Caco-2 (cell line): ENCODE measurements at regions not wholly inside any gene's neighbourhood (a gene's known extent, or its start where the extent isn't known, plus 50 kb on each side); places are given as distances from the start of the nearest gene placed in this dataset.

Experiments used
- BruUV-seq: library from RNA; stranded (reverse); fragments of 400-500 nt; replicated peaks from 2 replicates; lab custom pipeline; 2021; lab: Mats Ljungman, UMichigan
- CTCF ChIA-PET: fragments of 300-600 bp; sonication (Branson Sonifier 250); formaldehyde crosslinking; loops from one replicate; lab custom pipeline; 2022; ENCODE audit warnings: antibody characterized with exemption; lab: Charles Lee
- POLR2A ChIA-PET: fragments of 300-600 bp; sonication (Branson Sonifier 250); formaldehyde crosslinking; loops from one replicate; lab custom pipeline; 2022; ENCODE audit warnings: antibody characterized with exemption; lab: Charles Lee
- DNase-seq, 2 experiments: peaks; one replicate each; pipeline versions ENCODE4 v3.0.0 to v3.0.0-alpha.2; 2020 to 2022
- H3K27me3 ChIP-seq: replicated peaks from 2 replicates; pipeline ENCODE4 v1.6.0; 2011; ENCODE audit warnings: low read length; ENCODE audit not compliant: control insufficient read depth, insufficient read depth
- H3K36me3 ChIP-seq: 2 replicates; pipeline ENCODE4 v1.5.1; 2011; ENCODE audit warnings: low read length; ENCODE audit not compliant: control insufficient read depth, insufficient read depth
- H3K4me1 ChIP-seq: fragments of 250-450 bp; sonication (Bioruptor Pico); 2 replicates; pipeline ENCODE4 v1.5.1; 2020; ENCODE audit warnings: mild to moderate bottlenecking
- H3K4me3 ChIP-seq: 2 replicates; pipeline ENCODE4 v1.5.1; 2011; ENCODE audit warnings: low read depth, mild to moderate bottlenecking, control low read depth, low read length
- H3K9me3 ChIP-seq: fragments of 250-450 bp; sonication (Bioruptor Pico); 2 replicates; pipeline ENCODE4 v1.5.1; 2020; ENCODE audit warnings: mild to moderate bottlenecking, moderate library complexity
- H3K27ac Mint-ChIP-seq: one replicate; pipeline ENCODE4 v1.8.0; 2022; ENCODE audit warnings: mixed read lengths; ENCODE audit not compliant: unreplicated experiment
- H3K27me3 Mint-ChIP-seq: one replicate; pipeline ENCODE4 v1.8.0; 2022; ENCODE audit warnings: mixed read lengths; ENCODE audit not compliant: insufficient read depth, unreplicated experiment
- H3K36me3 Mint-ChIP-seq: one replicate; pipeline ENCODE4 v1.8.0; 2022; ENCODE audit warnings: mild to moderate bottlenecking, mixed read lengths; ENCODE audit not compliant: insufficient read depth, unreplicated experiment
- H3K4me1 Mint-ChIP-seq: one replicate; pipeline ENCODE4 v1.8.0; 2022; ENCODE audit warnings: low read depth, mixed read lengths; ENCODE audit not compliant: unreplicated experiment
- H3K4me3 Mint-ChIP-seq: one replicate; pipeline ENCODE4 v1.8.0; 2022; ENCODE audit warnings: mild to moderate bottlenecking, moderate library complexity, mixed read lengths; ENCODE audit not compliant: unreplicated experiment
- H3K9me3 Mint-ChIP-seq: one replicate; pipeline ENCODE4 v1.8.0; 2022; ENCODE audit warnings: mixed read lengths; ENCODE audit not compliant: unreplicated experiment
- CTCF ChIP-seq, 2 experiments: fragments of 200-600 bp in 1 of 2; IDR thresholded peaks; 1 replicate in 1 of 2; 2 replicates in 1 of 2; pipeline versions ENCODE4 v1.5.1 to v1.8.0; 2011 to 2022; ENCODE audit warnings: antibody characterized with exemption in 1 of 2, control low read depth in 1 of 2, inconsistent platforms in 1 of 2, low read depth in 1 of 2, low read length in 1 of 2, mild to moderate bottlenecking in 1 of 2, moderate library complexity in 1 of 2; ENCODE audit not compliant: insufficient read depth in 1 of 2, severe bottlenecking in 1 of 2, unreplicated experiment in 1 of 2
- intact Hi-C: fragments of 100-400 bp; cut with micrococcal nuclease; formaldehyde crosslinking; loops from one replicate; pipeline ENCODE4 v1.10.0; 2022; ENCODE audit not compliant: unreplicated experiment

- Histone ChIP-seq H3K9me3 (no peaks in the 10 kb centered on the region; the same call in 1 of the 2 replicates), H3K27me3 (no peaks in the 10 kb centered on the region), H3K36me3 (no peaks in the 10 kb centered on the region), H3K4me1 (no peaks in the 10 kb centered on the region), H3K4me3 (no peak overlapping the region)
- DNase-seq: no peak
- Mint-ChIP-seq H3K27me3 (peaks cover 3% of the 10 kb centered on the region), H3K4me1 (no peaks in the 10 kb centered on the region), H3K9me3 (peaks cover 18% of the 10 kb centered on the region), H3K36me3 (no peaks in the 10 kb centered on the region), H3K4me3 (no peak overlapping the region), H3K27ac (no peak overlapping the region)
- no TSS peak for BruUV-seq
- CTCF ChIA-PET: no interaction called here
- intact Hi-C loops: no loop called here
- no peak for TF ChIP-seq CTCF (IDR thresholded peaks at IDR 0.05; ENCODE audit: insufficient read depth in 1 of 2, low read depth in 1 of 2, low read length in 1 of 2, severe bottlenecking in 1 of 2, unreplicated experiment in 1 of 2)
- POLR2A ChIA-PET: no interaction called here
Measured at GRCh38 chr20:58597249-58597891, 53.7 kb upstream of the STX16 start.

DNA sequence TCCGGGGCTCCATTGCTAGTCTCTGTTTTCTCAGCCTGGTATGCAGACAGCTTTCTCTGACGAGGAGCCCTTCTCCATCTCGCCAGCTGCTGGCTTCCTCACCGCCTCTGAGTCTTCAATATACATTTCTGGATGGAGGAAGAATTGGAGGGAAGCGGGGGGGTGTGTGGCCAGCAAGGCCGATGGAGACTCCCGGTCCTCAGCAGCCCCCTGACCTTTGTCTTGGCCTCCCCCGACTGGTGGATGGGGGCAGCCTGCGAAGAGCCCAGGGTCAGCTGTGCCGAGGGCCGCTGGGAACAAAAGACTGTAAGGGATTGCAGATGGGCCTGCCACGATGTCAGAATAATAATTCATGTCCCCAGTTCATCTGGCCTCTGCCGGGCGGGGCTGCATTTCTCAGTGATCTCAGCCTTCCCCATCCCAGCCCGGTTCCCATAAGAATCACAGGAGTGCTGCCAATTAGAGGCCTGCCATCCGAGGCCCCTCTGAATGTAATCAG, 54.3 kb upstream of the STX16 start:
- no peaks in the 10 kb centered on the region for H3K36me3 ChIP-seq
- Mint-ChIP-seq H3K9me3 (peaks cover 18% of the 10 kb centered on the region), H3K4me3 (no peak overlapping the region), H3K36me3 (no peaks in the 10 kb centered on the region), H3K4me1 (no peaks in the 10 kb centered on the region), H3K27me3 (peaks cover 3% of the 10 kb centered on the region), H3K27ac (no peak overlapping the region)
- H3K4me1 ChIP-seq: no peaks in the 10 kb centered on the region
- TF ChIP-seq CTCF (IDR thresholded peaks at IDR 0.05; ENCODE audit: insufficient read depth in 1 of 2, low read depth in 1 of 2, low read length in 1 of 2, severe bottlenecking in 1 of 2, unreplicated experiment in 1 of 2): no peak
- no peaks in the 10 kb centered on the region for H3K27me3 ChIP-seq
- intact Hi-C loops: no loop called here
- POLR2A ChIA-PET: no interaction called here
- no peak for DNase-seq
- CTCF ChIA-PET: no interaction called here
- H3K9me3 ChIP-seq: no peaks in the 10 kb centered on the region; the same call in 1 of the 2 replicates
- BruUV-seq: no TSS peak
- H3K4me3 ChIP-seq: no peak overlapping the region

GRCh38 chr20:58596244-58596643, 54.8 kb upstream of the STX16 start:
- no peaks in the 10 kb centered on the region for H3K36me3 ChIP-seq
- no peak for DNase-seq
- intact Hi-C loops: no loop called here
- Mint-ChIP-seq H3K27ac (no peak overlapping the region), H3K4me3 (no peak overlapping the region), H3K9me3 (peaks cover 18% of the 10 kb centered on the region), H3K4me1 (no peaks in the 10 kb centered on the region), H3K27me3 (peaks cover 9% of the 10 kb centered on the region), H3K36me3 (no peaks in the 10 kb centered on the region)
- ChIA-PET CTCF (no interaction called here), POLR2A (no interaction called here)
- no peaks in the 10 kb centered on the region for H3K4me1 ChIP-seq
- no TSS peak for BruUV-seq
- no peak overlapping the region for H3K4me3 ChIP-seq
- H3K9me3 ChIP-seq: no peaks in the 10 kb centered on the region; the same call in 1 of the 2 replicates
- no peak for TF ChIP-seq CTCF (IDR thresholded peaks at IDR 0.05; ENCODE audit: insufficient read depth in 1 of 2, low read depth in 1 of 2, low read length in 1 of 2, severe bottlenecking in 1 of 2, unreplicated experiment in 1 of 2)
- H3K27me3 ChIP-seq: no peaks in the 10 kb centered on the region
